AG04450 (cell line): ENCODE measurements at regions not wholly inside any gene's neighbourhood (a gene's known extent, or its start where the extent isn't known, plus 50 kb on each side); places are given as distances from the start of the nearest gene placed in this dataset.

Experiments
- CTCF ChIA-PET: fragments of 300-600, 350-600 bp; formaldehyde crosslinking; extraction: SDS; loops from one replicate; lab custom pipeline; 2022; ENCODE audit warnings: antibody characterized with exemption, inconsistent platforms; lab: Charles Lee
- POLR2A ChIA-PET: fragments of 350-600 bp; formaldehyde crosslinking; extraction: SDS; loops from one replicate; lab custom pipeline; 2021; ENCODE audit warnings: antibody characterized with exemption, inconsistent platforms; lab: Yijun Ruan, JAX
- DNase-seq: peaks from one replicate; pipeline ENCODE4 v3.0.0-alpha.2; 2011; ENCODE audit warnings: low read depth, low spot score
- H3K27ac ChIP-seq: one replicate; pipeline ENCODE4 v1.5.1; 2012; ENCODE audit warnings: low read depth, low read length, control low read depth
- H3K27me3 ChIP-seq: one replicate; pipeline ENCODE4 v1.6.0; 2012; ENCODE audit warnings: low read length; ENCODE audit not compliant: control insufficient read depth, insufficient read depth
- H3K4me3 ChIP-seq: 2 replicates; pipeline ENCODE4 v1.5.1; 2011; ENCODE audit warnings: mild to moderate bottlenecking, low read depth, low read length, control low read depth
- H3K9me3 ChIP-seq: 2 replicates; pipeline ENCODE4 v1.5.1; 2012; ENCODE audit warnings: low read length; ENCODE audit not compliant: control insufficient read depth, insufficient read depth
- TF ChIP-seq, protein P1 (sequence below): IDR thresholded peaks from 2 replicates; pipeline ENCODE4 v1.5.1; 2011; ENCODE audit warnings: low read depth, low read length, control low read depth, inconsistent platforms

DNA sequence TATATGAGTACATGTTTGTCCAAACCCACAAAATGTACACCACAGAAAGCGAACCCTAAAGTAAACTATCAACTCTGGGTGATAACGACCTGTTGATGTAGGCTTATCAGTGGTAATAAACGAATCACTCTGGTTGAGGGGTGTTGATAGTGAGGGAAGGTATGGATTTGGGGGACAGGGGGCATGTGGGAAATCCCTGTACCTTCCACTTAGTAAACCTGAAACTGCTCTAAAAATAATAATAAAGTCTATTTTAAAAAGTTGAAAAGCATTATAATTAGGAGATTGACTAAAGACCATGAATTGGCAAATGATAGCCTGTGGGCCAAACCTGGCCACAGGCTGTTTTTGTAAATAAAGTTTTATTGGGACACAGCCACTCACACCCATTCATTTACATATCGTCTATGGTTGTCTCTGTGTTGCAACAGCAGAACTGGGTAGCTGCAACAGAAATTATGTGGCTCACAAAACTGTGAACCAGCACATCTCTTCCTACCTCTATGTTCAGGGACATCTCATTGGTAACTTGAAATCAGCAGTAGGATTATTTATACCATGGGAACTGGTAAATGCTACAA lies 85.5 kb upstream of the CDYL2 start:
- Histone ChIP-seq H3K27ac (no peak overlapping the region), H3K4me3 (no peak overlapping the region), H3K9me3 (no peaks in the 10 kb centered on the region), H3K27me3 (peaks cover 5% of the 10 kb centered on the region)
- CTCF ChIA-PET: no interaction called here
- TF ChIP-seq, protein P1, sequence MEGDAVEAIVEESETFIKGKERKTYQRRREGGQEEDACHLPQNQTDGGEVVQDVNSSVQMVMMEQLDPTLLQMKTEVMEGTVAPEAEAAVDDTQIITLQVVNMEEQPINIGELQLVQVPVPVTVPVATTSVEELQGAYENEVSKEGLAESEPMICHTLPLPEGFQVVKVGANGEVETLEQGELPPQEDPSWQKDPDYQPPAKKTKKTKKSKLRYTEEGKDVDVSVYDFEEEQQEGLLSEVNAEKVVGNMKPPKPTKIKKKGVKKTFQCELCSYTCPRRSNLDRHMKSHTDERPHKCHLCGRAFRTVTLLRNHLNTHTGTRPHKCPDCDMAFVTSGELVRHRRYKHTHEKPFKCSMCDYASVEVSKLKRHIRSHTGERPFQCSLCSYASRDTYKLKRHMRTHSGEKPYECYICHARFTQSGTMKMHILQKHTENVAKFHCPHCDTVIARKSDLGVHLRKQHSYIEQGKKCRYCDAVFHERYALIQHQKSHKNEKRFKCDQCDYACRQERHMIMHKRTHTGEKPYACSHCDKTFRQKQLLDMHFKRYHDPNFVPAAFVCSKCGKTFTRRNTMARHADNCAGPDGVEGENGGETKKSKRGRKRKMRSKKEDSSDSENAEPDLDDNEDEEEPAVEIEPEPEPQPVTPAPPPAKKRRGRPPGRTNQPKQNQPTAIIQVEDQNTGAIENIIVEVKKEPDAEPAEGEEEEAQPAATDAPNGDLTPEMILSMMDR: no peak
- POLR2A ChIA-PET: no interaction called here
- no peak for DNase-seq

DNA sequence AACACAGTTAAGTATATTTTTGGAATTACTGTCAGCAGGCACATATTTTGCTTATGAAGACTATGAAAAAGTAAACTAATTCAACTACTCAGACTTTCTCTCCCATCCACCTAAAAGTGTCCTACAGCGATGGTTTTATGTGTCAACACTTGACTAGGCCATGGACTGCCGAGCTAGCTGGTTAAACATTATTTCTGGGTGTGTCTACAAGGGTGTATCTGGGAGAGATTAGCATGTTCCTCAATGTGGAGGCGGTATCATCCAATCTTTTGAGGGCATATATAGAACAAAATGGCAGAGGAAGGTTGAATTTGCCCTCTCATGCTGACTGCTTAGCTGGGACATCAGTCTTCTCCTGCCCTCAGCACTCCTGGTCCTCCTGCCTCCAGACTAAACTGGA lies 82.7 kb upstream of the CDYL2 start:
- TF ChIP-seq, protein P1: no peak
- ChIA-PET CTCF (no interaction called here), POLR2A (no interaction called here)
- DNase-seq: no peak
- Histone ChIP-seq H3K4me3 (no peak overlapping the region), H3K27me3 (peaks cover 5% of the 10 kb centered on the region), H3K9me3 (no peaks in the 10 kb centered on the region), H3K27ac (no peak overlapping the region)

DNA sequence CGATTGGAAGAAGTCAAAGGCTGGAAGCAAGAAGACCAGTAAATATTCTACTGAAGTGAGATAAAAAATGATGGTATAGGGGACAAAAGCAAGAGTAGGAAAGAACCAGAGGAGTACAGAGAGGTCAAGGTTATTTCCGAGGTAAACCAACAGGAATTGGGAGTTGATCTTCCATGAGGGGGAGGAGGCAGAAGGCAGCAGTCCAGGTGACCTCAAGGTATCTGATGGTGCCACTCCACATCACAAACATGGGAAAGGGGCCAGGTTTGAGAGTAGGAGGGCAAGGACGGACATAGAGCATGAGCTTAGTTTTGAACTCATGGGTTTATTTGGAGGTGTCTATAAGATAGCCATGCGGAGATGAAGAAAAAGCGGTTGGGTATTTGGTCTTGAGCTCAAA lies 79.4 kb upstream of the CDYL2 start:
- ChIA-PET CTCF (interaction anchor here (0.9 kb wide), 1 partner anchor 59 kb away, joined by 3 read pairs; no protein-coding TSS in a partner anchor), POLR2A (no interaction called here)
- no peak for DNase-seq
- H3K9me3 ChIP-seq: no peaks in the 10 kb centered on the region
- no peak overlapping the region for H3K4me3 ChIP-seq
- H3K27ac ChIP-seq: no peak overlapping the region
- H3K27me3 ChIP-seq: no peaks in the 10 kb centered on the region
- TF ChIP-seq, protein P1: no peak

DNA sequence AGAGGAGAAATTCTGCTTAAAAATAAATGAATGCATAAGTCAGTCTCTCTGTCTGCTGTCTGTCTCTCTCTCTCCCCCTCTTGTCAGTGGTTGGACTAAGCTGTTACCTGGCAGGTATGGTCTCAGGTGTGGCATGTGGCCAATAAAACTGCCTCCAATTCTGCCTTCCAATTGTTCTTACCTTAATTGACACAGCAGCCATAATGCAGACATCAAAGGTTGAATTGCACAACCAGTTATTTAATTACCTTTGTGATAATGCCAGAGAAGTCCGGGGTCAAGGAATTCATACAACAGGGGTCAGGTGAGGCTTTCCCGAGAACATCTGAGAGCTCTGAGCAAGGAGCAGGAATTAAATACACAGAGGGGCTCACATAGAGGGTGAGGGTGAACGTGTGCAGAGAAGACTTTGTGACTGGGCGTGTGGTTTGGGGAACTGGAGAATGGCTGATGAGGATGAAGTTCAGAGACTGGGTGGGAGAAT lies 78.8 kb upstream of the CDYL2 start:
- H3K4me3 ChIP-seq: no peak overlapping the region
- no peak for DNase-seq
- no peak overlapping the region for H3K27ac ChIP-seq
- CTCF ChIA-PET: no interaction called here
- H3K27me3 ChIP-seq: no peaks in the 10 kb centered on the region
- POLR2A ChIA-PET: no interaction called here
- TF ChIP-seq, protein P1: no peak
- no peaks in the 10 kb centered on the region for H3K9me3 ChIP-seq

DNA sequence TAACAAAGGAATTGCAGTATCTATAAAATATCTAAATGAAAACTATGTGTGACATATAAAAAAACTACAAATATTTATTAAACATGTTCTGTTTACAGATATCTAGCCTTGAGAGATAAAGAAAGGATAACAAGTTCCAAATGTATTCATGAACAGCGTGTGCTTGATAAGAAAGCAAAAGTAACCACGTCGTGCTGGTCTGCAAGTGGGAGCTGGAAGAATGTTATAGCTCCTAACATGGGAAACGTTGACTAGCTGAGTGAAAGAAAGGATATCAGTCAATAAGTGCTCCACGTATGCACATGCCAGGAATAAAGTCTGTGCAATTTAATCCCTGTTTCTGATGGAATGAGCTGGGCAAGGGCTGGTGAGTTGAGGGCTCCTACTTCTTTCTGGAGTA lies 71.2 kb upstream of the CDYL2 start:
- Histone ChIP-seq H3K27ac (no peak overlapping the region), H3K27me3 (peaks cover 4% of the 10 kb centered on the region), H3K9me3 (no peaks in the 10 kb centered on the region), H3K4me3 (no peak overlapping the region)
- no peak for DNase-seq
- CTCF ChIA-PET: interaction anchor here (1.6 kb wide), 1 partner anchor 24 kb away, joined by 4 read pairs; no protein-coding TSS in a partner anchor
- POLR2A ChIA-PET: no interaction called here
- TF ChIP-seq, protein P1: no peak
